Activated naive CD8-positive, alpha-beta T cell treated with anti-CD3 and anti-CD28 coated beads, Interleukin-2, amount 10 ng/mL, durations not matched to agents 7 days and 5 days (primary cell): ENCODE measurements at regions not wholly inside any gene's neighbourhood (a gene's known extent, or its start where the extent isn't known, plus 50 kb on each side); places are given as distances from the start of the nearest gene placed in this dataset.
"Not testable (repeated sequence)": the region's sequence is repeated elsewhere in the genome, so short reads cannot be mapped to it uniquely, and the experiment has no call there.

Experiments
- ATAC-seq: fragments of 150-1000 bp; cut with Tn5 transposase; one replicate; pipeline ENCODE4 v1.10.0; 2021; ENCODE audit warnings: low read depth, moderate library complexity
- POLR2A ChIA-PET: fragments of 350-600 bp; sonication (Branson Sonifier 250); formaldehyde crosslinking; loops from one replicate; lab custom pipeline; 2021; ENCODE audit warnings: antibody characterized with exemption; lab: Charles Lee
- DNase-seq: peaks from one replicate; pipeline ENCODE4 v3.0.0; 2021
- H3K27ac Mint-ChIP-seq: one replicate; pipeline ENCODE4 v1.8.0; 2022; ENCODE audit warnings: mild to moderate bottlenecking, mixed read lengths
- H3K27me3 Mint-ChIP-seq: one replicate; pipeline ENCODE4 v1.8.0; 2022; ENCODE audit warnings: mild to moderate bottlenecking, moderate library complexity, mixed read lengths
- H3K36me3 Mint-ChIP-seq: one replicate; pipeline ENCODE4 v1.8.0; 2021; ENCODE audit warnings: mild to moderate bottlenecking, mixed read lengths
- H3K4me1 Mint-ChIP-seq: one replicate; pipeline ENCODE4 v1.8.0; 2021; ENCODE audit warnings: mixed read lengths
- H3K4me3 Mint-ChIP-seq: one replicate; pipeline ENCODE4 v1.8.0; 2022; ENCODE audit warnings: mild to moderate bottlenecking, moderate library complexity, mixed read lengths
- H3K9me3 Mint-ChIP-seq: one replicate; pipeline ENCODE4 v1.8.0; 2021; ENCODE audit warnings: mixed read lengths

DNA sequence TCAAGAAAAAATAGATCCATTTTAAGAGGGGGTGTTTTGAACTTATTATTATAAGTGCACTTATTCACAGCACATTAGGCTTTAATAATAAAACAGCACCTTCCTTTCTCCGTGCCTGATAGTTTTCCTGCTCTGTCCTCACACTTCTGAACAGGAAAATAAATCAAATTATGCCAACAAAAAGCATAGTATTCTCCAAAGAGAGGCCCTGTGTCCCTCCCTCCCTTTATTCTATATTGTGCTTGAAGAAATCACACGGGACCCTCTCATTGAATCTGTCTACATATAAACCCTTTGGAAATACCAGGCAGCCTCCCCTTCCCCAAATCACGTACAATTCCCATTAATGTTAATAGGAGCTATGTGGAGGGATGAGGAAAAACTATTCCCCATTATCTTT is 462.9 kb upstream of the NRSN1 start:
- Mint-ChIP-seq H3K4me3 (no peak overlapping the region), H3K9me3 (peaks cover 13% of the 10 kb centered on the region), H3K27ac (no peak overlapping the region), H3K4me1 (no peaks in the 10 kb centered on the region), H3K27me3 (no peaks in the 10 kb centered on the region), H3K36me3 (no peaks in the 10 kb centered on the region)
- POLR2A ChIA-PET: no interaction called here
- DNase-seq (no peak), ATAC-seq (no peak)

DNA sequence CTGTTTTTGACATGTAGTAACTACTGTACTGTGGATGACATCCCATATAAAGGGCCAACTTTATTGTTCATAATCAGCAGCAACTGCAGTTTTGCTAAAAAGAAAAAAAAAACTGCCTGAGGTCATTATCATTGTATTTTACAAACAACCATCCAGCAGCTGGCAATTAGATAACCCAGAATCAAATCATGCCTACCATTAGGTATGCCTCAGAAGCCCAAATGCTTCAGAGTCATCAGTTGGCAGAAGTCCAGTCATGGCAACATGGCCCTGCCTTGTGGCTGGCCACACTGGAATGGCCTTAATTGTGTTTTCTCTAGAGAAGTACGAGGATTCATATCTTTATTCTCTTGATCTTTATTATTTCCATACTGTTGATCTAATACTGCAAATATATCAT is 462.4 kb upstream of the NRSN1 start:
- ATAC-seq (no peak), DNase-seq (no peak)
- H3K4me3 Mint-ChIP-seq: no peak overlapping the region
- no peaks in the 10 kb centered on the region for H3K27me3 Mint-ChIP-seq
- POLR2A ChIA-PET: no interaction called here
- no peaks in the 10 kb centered on the region for H3K36me3 Mint-ChIP-seq
- H3K9me3 Mint-ChIP-seq: peaks cover 12% of the 10 kb centered on the region
- H3K4me1 Mint-ChIP-seq: no peaks in the 10 kb centered on the region
- H3K27ac Mint-ChIP-seq: no peak overlapping the region

DNA sequence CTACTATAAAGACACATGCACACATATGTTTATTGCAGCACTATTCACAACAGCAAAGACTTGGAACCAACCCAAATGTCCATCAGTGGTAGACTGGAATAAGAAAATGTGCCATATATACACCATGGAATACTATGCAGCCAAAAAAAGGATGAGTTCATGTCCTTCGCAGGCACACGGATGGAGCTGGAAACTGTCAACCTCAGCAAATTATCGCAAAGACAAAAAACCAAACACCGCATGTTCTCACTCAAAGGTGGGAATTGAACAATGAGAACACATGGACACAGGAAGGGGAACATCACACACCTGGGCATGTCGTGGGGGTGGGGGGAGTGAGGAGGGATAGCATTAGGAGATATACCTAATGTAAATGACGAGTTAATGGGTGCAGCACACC is 460.1 kb upstream of the NRSN1 start:
- POLR2A ChIA-PET, H3K27ac Mint-ChIP-seq, ATAC-seq, DNase-seq, H3K4me1 Mint-ChIP-seq, H3K4me3 Mint-ChIP-seq, H3K27me3 Mint-ChIP-seq, H3K36me3 Mint-ChIP-seq: not testable (repeated sequence)
- peaks cover 14% of the 10 kb centered on the region for H3K9me3 Mint-ChIP-seq

DNA sequence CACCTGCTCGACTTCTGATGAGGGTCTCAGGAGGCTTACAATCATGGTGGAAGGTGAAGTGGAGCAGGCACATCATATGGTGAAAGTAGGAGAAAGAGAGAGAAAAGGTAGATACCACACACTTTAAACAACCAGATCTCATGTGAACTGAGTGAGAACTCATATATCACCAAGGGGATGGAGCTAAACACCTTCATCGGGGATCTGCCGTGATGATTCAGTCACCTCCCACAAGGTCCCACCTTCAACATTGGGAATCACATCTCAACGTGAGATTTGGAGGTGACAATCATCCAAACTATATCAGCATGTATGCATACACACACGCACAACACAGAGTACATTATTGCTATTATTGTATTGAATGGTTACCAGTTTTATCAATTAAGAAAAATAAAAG is 453.3 kb upstream of the NRSN1 start:
- Mint-ChIP-seq H3K4me1 (no peaks in the 10 kb centered on the region), H3K27ac (no peak overlapping the region), H3K4me3 (no peak overlapping the region), H3K27me3 (no peaks in the 10 kb centered on the region), H3K9me3 (peaks cover 24% of the 10 kb centered on the region), H3K36me3 (no peaks in the 10 kb centered on the region)
- ATAC-seq (no peak), DNase-seq (no peak)
- POLR2A ChIA-PET: no interaction called here

DNA sequence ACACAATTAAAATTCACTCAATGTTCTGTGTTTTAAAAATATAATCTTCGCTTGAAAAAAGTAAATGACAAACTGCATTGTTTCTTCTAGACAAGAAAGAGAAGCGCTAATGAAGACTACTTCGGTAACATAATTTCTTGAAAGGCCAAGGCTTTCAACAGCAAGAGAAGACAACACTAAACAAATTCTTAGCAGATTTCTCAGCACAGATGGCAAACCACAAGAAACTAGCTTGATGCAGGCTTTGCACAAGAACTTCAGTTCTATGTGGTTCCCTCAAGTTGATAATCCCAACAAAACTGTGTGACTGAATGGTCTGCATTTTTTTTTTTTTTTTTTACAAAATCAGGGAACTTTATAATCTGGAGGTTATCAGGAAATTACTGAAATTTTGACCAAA is 447.4 kb upstream of the NRSN1 start:
- POLR2A ChIA-PET: no interaction called here
- no peaks in the 10 kb centered on the region for H3K36me3 Mint-ChIP-seq
- H3K4me3 Mint-ChIP-seq: no peak overlapping the region
- H3K27me3 Mint-ChIP-seq: no peaks in the 10 kb centered on the region
- ATAC-seq (no peak), DNase-seq (no peak)
- H3K9me3 Mint-ChIP-seq: peaks cover 12% of the 10 kb centered on the region
- H3K4me1 Mint-ChIP-seq: no peaks in the 10 kb centered on the region
- H3K27ac Mint-ChIP-seq: no peak overlapping the region

DNA sequence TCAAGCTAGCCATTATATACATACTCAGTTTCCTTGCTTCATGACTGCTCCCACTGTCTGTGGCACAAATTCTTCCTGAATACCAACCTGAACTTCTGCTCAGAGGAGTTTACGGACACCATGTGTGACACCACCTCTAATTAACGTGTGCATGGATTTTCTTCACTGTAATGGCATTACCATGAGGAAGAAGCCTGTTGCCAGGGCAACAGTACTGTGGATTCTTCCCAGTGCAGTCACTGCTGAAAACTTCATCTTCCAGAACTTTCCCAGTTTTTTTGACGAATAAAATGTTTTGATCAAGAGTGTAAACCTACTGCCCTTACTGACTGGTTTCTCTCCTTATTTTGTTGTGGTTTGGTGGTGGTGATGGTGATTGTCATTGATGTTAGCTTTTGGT is 444.3 kb upstream of the NRSN1 start:
- Mint-ChIP-seq H3K27me3 (no peaks in the 10 kb centered on the region), H3K4me1 (no peaks in the 10 kb centered on the region), H3K4me3 (no peak overlapping the region), H3K36me3 (no peaks in the 10 kb centered on the region), H3K9me3 (peaks cover 3% of the 10 kb centered on the region), H3K27ac (no peak overlapping the region)
- ATAC-seq (no peak), DNase-seq (no peak)
- POLR2A ChIA-PET: no interaction called here

DNA sequence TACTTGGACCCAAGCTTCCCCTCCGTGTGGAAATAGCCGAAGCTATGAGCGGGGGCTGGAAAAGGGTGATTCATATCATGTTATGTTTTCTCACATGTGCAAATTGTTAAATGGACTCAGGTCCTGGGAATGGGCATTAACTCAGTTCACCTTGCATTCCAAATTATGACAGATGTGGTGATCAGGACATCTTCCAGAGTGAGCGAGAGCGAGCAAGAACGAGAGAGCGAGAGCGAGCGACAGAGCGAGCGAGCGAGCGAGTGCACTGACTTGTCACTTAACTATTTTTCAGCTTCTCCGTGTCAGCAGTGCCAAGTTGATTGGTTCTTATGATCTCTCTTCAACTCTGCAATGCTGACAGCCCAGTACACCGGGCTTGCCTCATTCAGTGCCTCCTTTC is 437.4 kb upstream of the NRSN1 start:
- no peaks in the 10 kb centered on the region for H3K27me3 Mint-ChIP-seq

DNA sequence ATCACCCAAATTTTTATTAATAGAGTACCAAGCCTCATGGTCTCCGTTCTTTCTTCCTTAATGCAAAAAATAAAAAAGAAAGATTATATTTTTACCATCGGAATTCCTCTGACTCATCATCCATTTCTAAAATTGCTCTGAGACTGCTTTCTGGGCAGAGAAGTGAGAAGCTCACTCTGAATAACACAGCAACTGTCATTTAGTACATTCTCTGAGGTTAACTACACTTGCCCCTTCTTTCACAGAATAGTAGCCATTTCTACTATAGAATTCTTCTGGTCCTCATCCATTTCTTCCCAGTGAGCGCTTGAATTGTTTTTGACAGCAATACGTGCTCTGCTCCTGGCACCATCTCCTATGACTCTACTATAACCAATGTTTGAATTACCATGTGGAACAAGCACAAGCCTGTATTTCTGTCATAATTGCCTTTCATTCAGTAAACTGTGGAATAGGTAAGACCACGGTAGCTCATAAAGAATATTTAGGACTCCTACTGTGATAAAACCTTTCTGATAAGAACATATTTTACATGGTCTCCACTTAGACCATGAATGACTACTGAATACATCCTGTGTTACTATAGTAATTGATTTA is 435.5 kb upstream of the NRSN1 start:
- POLR2A ChIA-PET: no interaction called here
- Mint-ChIP-seq H3K4me1 (no peaks in the 10 kb centered on the region), H3K9me3 (peaks cover 3% of the 10 kb centered on the region), H3K4me3 (no peak overlapping the region), H3K36me3 (no peaks in the 10 kb centered on the region), H3K27ac (no peak overlapping the region), H3K27me3 (no peaks in the 10 kb centered on the region)
- DNase-seq (no peak), ATAC-seq (no peak)

More for the DNA sequence above, 437.4 kb upstream of the NRSN1 start:
- H3K27ac Mint-ChIP-seq: no peak overlapping the region
- no peaks in the 10 kb centered on the region for H3K4me1 Mint-ChIP-seq
- H3K36me3 Mint-ChIP-seq: no peaks in the 10 kb centered on the region
- POLR2A ChIA-PET: no interaction called here
- ATAC-seq (no peak), DNase-seq (no peak)
- H3K4me3 Mint-ChIP-seq: no peak overlapping the region
- H3K9me3 Mint-ChIP-seq: peaks cover 2% of the 10 kb centered on the region

DNA sequence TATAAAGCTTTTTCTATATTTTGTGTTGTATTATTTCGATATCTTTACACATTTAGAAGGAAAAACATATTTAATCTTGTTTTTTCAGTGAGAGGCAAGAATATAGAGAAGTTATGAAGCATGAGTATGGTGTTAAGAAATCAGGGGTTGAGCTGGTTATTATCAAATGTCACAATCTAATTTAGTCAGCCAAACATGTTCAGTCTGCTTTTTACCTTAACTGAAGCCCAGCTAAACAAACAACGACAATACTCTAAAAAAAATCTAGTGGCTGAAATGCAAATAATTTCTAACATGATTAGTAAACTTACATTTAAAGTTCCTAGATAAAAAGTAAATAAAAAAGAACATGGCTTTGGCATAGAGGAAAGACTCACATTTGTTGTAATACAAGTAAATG is 433.8 kb upstream of the NRSN1 start:
- POLR2A ChIA-PET: no interaction called here
- Mint-ChIP-seq H3K27me3 (no peaks in the 10 kb centered on the region), H3K9me3 (peaks cover 6% of the 10 kb centered on the region), H3K36me3 (no peaks in the 10 kb centered on the region), H3K4me1 (no peaks in the 10 kb centered on the region), H3K27ac (no peak overlapping the region), H3K4me3 (no peak overlapping the region)
- DNase-seq (no peak), ATAC-seq (no peak)

DNA sequence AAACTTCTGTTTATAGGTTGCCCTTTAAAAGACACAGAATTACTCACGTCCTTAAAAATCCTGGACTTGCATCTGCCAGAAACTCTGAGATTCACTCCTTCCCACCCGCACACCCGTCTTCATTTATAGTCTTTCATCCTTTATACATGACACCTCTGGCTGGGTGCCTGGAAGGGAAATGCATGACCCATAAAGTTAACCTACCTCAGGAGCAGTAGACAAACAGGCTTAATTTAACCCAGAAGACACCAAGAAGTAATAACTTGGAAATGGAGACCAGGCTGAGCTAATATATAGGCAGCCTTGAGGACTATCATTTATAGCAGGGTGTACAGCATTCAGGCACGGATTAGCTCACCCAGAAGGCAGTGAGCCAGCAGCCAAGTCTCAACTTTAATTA is 429.0 kb upstream of the NRSN1 start:
- DNase-seq: no peak
- no peaks in the 10 kb centered on the region for H3K4me1 Mint-ChIP-seq
- peaks cover 3% of the 10 kb centered on the region for H3K9me3 Mint-ChIP-seq
- no peak overlapping the region for H3K4me3 Mint-ChIP-seq
- POLR2A ChIA-PET: no interaction called here
- no peak overlapping the region for H3K27ac Mint-ChIP-seq
- no peaks in the 10 kb centered on the region for H3K27me3 Mint-ChIP-seq
- ATAC-seq: no peak
- no peaks in the 10 kb centered on the region for H3K36me3 Mint-ChIP-seq

DNA sequence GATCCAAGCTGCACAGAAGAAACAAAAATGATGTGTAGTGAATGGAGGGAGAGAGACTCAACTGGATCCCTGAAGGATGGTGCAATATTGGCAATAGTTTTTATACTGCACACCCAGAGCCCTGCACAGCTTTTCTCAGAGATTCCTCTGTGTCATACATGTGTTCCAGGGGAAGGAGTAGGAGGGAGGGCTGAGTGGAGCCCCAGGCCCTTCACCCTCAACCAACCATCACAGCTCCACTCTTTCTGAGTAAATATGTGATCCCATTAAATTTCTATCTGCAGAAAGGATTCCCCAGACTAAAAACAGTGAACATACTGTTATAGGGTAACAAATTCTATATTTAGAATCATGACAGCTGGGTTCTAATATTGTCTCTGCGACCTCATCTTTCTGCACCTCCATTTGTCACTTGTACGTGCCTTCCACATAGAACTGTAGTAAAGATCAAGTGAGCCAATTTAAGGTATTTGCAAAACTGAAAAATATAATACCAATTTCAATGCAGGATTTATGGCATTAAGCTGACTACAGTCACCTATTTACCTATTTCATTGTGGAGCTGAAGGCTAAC is 421.4 kb upstream of the NRSN1 start:
- POLR2A ChIA-PET: no interaction called here
- no peak for DNase-seq
- Mint-ChIP-seq H3K4me3 (no peak overlapping the region), H3K9me3 (peaks cover 2% of the 10 kb centered on the region), H3K27ac (no peak overlapping the region), H3K36me3 (no peaks in the 10 kb centered on the region), H3K27me3 (no peaks in the 10 kb centered on the region), H3K4me1 (no peaks in the 10 kb centered on the region)
- no peak for ATAC-seq

DNA sequence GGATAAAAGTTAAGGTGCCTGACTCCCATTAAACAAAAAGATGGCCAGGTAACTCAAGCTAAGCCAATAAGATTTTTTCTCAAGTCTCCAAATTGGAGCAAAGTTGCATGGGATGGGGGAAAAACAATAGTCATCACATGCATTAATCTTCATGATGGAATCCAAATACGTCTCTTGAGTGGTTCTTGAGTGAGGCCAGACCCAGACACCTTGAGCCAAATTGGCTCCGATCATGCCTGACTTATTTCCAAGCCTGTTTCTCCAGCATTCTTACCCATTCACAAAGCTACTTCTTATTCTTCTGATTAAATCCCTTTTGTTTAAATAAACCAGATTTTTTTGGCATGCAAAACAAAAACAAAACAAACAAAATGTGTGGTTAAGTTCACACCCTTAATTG is 420.3 kb upstream of the NRSN1 start:
- Mint-ChIP-seq H3K27me3 (no peaks in the 10 kb centered on the region), H3K36me3 (no peaks in the 10 kb centered on the region), H3K27ac (no peak overlapping the region), H3K4me1 (no peaks in the 10 kb centered on the region), H3K9me3 (peaks cover 2% of the 10 kb centered on the region), H3K4me3 (no peak overlapping the region)
- DNase-seq (no peak), ATAC-seq (no peak)
- POLR2A ChIA-PET: no interaction called here

DNA sequence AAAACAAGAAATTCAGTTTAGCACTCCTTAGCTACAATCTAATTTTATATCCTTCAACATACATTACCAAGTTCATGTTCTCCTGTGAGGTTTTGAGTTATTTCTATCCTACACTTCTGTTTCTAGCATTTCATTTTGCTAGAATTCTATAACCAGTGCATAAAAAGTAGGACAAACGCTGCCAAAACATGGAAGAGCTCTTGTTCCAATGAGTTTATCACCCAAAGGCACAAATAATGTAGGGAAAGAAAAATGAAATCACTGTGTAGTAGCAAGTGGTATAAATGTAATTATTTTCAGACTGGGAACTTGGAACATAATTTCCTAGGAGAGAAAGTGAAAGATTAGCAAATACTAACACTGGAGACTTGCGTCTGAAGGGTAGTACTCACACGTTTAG is 413.3 kb upstream of the NRSN1 start:
- no peaks in the 10 kb centered on the region for H3K4me1 Mint-ChIP-seq

DNA sequence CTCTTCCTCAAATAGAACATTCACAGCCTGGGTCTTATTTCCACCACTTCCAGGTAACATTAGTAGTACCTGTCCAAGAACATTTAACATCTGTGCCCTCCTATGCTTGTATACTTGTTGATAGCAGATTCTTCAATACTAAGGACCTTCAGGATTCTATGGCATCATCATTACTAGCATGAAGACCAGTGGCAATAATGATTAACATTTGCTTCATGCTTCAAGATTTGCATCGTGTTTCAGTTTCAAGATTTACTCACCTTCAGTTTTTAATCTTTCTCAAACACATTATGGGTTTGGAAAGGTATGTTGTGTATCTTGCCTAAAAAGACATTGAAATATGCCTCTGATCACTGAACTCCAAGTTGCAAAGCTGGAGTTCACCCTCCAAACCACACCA is 412.8 kb upstream of the NRSN1 start:
- Mint-ChIP-seq H3K4me3 (no peak overlapping the region), H3K27ac (no peak overlapping the region), H3K27me3 (no peaks in the 10 kb centered on the region), H3K4me1 (no peaks in the 10 kb centered on the region), H3K36me3 (no peaks in the 10 kb centered on the region), H3K9me3 (peaks cover 3% of the 10 kb centered on the region)
- POLR2A ChIA-PET: no interaction called here
- DNase-seq: no peak
- ATAC-seq: no peak

More for the DNA sequence above, 413.3 kb upstream of the NRSN1 start:
- H3K27ac Mint-ChIP-seq: no peak overlapping the region
- POLR2A ChIA-PET: no interaction called here
- ATAC-seq (no peak), DNase-seq (no peak)
- H3K27me3 Mint-ChIP-seq: no peaks in the 10 kb centered on the region
- H3K36me3 Mint-ChIP-seq: no peaks in the 10 kb centered on the region
- H3K4me3 Mint-ChIP-seq: no peak overlapping the region
- peaks cover 3% of the 10 kb centered on the region for H3K9me3 Mint-ChIP-seq

DNA sequence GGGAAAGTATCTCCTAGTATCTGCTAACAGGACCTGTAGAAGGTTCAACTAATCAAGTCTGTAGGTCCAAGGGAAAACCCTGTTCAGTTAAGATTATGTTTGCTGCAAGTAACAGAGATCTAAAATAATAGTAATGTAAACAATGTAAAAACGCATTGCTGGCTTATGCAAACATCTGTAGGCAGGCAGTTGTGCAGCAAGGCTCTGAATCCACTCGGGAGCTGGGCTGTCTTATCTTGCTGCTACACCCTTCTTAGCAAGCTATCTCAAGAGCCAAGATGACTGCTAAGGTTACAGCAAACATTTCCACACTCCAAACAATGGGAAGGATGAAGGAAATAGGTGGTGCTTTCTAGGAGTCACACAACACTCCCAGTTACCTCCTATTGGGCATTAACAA is 397.3 kb upstream of the NRSN1 start:
- Mint-ChIP-seq H3K27ac (no peak overlapping the region), H3K4me3 (no peak overlapping the region), H3K9me3 (peaks cover 2% of the 10 kb centered on the region), H3K36me3 (no peaks in the 10 kb centered on the region), H3K4me1 (no peaks in the 10 kb centered on the region), H3K27me3 (no peaks in the 10 kb centered on the region)
- no peak for DNase-seq
- ATAC-seq: no peak
- POLR2A ChIA-PET: no interaction called here
